Heart left ventricle (tissue), 16 donors: ENCODE measurements at regions not wholly inside any gene's neighbourhood (a gene's known extent, or its start where the extent isn't known, plus 50 kb on each side); places are given as distances from the start of the nearest gene placed in this dataset.

Source experiments
- ATAC-seq, 4 donors: fragments of 200-7000 bp; cut with Tn5 transposase; one replicate each; pipeline ENCODE4 v1.9.1; 2020 to 2022; ENCODE audit warnings: moderate library complexity in 4 of 4, mild to moderate bottlenecking in 3 of 4, moderate number of reproducible peaks in 1 of 4
- DNase-seq, 5 donors: peaks; one replicate each; pipeline ENCODE4 v3.0.0-alpha.2; 2020
- H3K27ac ChIP-seq, 12 donors: fragments of 200-600 bp; sonication (generic) in 4 of 12; one replicate each; pipeline versions ENCODE4 v1.5.0 to v1.8.0; 2016 to 2022; ENCODE audit warnings: mild to moderate bottlenecking in 2 of 12
- H3K27me3 ChIP-seq, 9 donors: fragments of 200-600 bp; sonication (generic) in 2 of 9; one replicate each; pipeline versions ENCODE4 v1.5.1 to v1.8.0; 2016 to 2022; ENCODE audit warnings: mild to moderate bottlenecking in 3 of 9
- H3K36me3 ChIP-seq, 9 donors: fragments of 200-600 bp; sonication (generic) in 2 of 9; one replicate each; pipeline versions ENCODE4 v1.5.0 to v1.8.0; 2018 to 2022; ENCODE audit warnings: mild to moderate bottlenecking in 2 of 9
- H3K4me1 ChIP-seq, 12 donors: fragments of 200-600 bp; sonication (generic) in 4 of 12; one replicate each; pipeline versions ENCODE4 v1.5.0 to v1.8.0; 2016 to 2022; ENCODE audit warnings: mild to moderate bottlenecking in 3 of 12
- H3K4me3 ChIP-seq, 12 donors: fragments of 200-600 bp; sonication (generic) in 4 of 12; one replicate each; pipeline versions ENCODE4 v1.5.0 to v1.8.0; 2017 to 2022; ENCODE audit warnings: mild to moderate bottlenecking in 9 of 12, moderate library complexity in 4 of 12
- H3K9me3 ChIP-seq, 12 donors: fragments of 200-600 bp; sonication (generic) in 4 of 12; one replicate each; pipeline versions ENCODE4 v1.5.0 to v1.8.0; 2016 to 2022; ENCODE audit warnings: mild to moderate bottlenecking in 1 of 12
- CTCF ChIP-seq, 12 donors: fragments of 200-600 bp; sonication (generic) in 4 of 12; IDR thresholded peaks; one replicate each; pipeline versions ENCODE4 v1.5.0 to v1.8.0; 2018 to 2022; ENCODE audit warnings: antibody characterized with exemption in 12 of 12, mild to moderate bottlenecking in 5 of 12
- POLR2A ChIP-seq, 2 donors: fragments of 450-650 bp; IDR thresholded peaks; one replicate each; pipeline ENCODE4 v1.6.1; 2017; ENCODE audit warnings: antibody characterized with exemption in 2 of 2, mild to moderate bottlenecking in 2 of 2, moderate library complexity in 2 of 2
- WGBS, 4 donors: extraction: QIAGEN DNeasy Blood & Tissue Kit in 2 of 4; methylation state at CpG; one replicate each; pipeline versions ENCODE4 v1.1.5 to v1.1.7; 2013 to 2018; 5-methylcytosine and 5-hydroxymethylcytosine counted together
- intact Hi-C, 10 donors: fragments of 100-400 bp; cut with DNase I; formaldehyde crosslinking; loops; one replicate each; pipeline versions ENCODE4 v1.11.1 to v1.14.2; 2022
- donor health status: ischemic (EF 13 %, LVEDD 7.1; RV severe dilation, severe dysfunction).
- donor health status: healthy with polysubstance abuse.
- donor health status: DM: no; HTN: yes; CAD: no.
- donor health status: DM: no; HTN: no; CAD: no.
- donor health status: ischemic (EF 25% LVEDD 6.9; RV normal size, moderate dysfunction).
- donor health status: ischemic (EF 25% LVEDD 5.7; RV mildly dilated, moderate dysfunction).
- donor health status: healthy.
- donor health status: DM: yes; HTN: yes; CAD: no.
- donor health status: ischemic (EF 35%, LVEDD 5.7; RV mildly dilated, moderate dysfunction).
- donor health status: nonischemic (EF 11% LVEDD 7.7; RV severe dilation, severe dysfunction).
- donor health status: DM: yes; HTN: yes; CAD: no.
- donor health status: PGD.
- donor health status: ischemic (EF 29% LVEDD 5.4; RV normal size, mild dysfunction).
- donor health status: nonischemic (EF 23%, LVEDD 6.1; RV moderate dilation, normal function).

- Histone ChIP-seq H3K4me3 (no peak overlapping the region), H3K27me3 (peaks cover 0 to 26% (median 10%) of the 10 kb centered on the region in 9 donors), H3K27ac (no peak overlapping the region), H3K9me3 (peaks cover 0 to 2% (median 0%) of the 10 kb centered on the region in 12 donors), H3K4me1 (no peaks in the 10 kb centered on the region), H3K36me3 (no peaks in the 10 kb centered on the region)
- no peak for TF ChIP-seq POLR2A (IDR thresholded peaks at IDR 0.05)
- no peak for TF ChIP-seq CTCF (IDR thresholded peaks at IDR 0.05)
- ATAC-seq = no peak
- 88 to 91% (median 89%) methylated on average over 9 of the region's 9 CpGs for WGBS, 4 donors
- intact Hi-C loops = no loop called here
- no peak for DNase-seq
Observed at GRCh38 chr6:1253816-1254215, 58.1 kb upstream of the FOXQ1 start.

GRCh38 chr6:1251198-1252155 lies 60.4 kb upstream of the FOXQ1 start:
- Histone ChIP-seq H3K4me3 (no peak overlapping the region), H3K27ac (no peak overlapping the region), H3K4me1 (no peaks in the 10 kb centered on the region), H3K36me3 (no peaks in the 10 kb centered on the region), H3K27me3 (peaks cover 0 to 26% (median 6%) of the 10 kb centered on the region in 9 donors), H3K9me3 (peaks cover 0 to 3% (median 0%) of the 10 kb centered on the region in 12 donors)
- TF ChIP-seq CTCF (IDR thresholded peaks at IDR 0.05) (no peak), POLR2A (IDR thresholded peaks at IDR 0.05) (no peak)
- intact Hi-C loops = no loop called here
- ATAC-seq (no peak), DNase-seq (no peak)
- 74 to 79% (median 78%) methylated on average over 13 of the region's 13 CpGs for WGBS, 4 donors

- H3K27me3 ChIP-seq = peaks cover 0 to 26% (median 6%) of the 10 kb centered on the region in 9 donors
- no peaks in the 10 kb centered on the region for H3K4me1 ChIP-seq
- 73 to 83% (median 77%) methylated on average over 12 of the region's 12 CpGs for WGBS, 4 donors
- no peak for ATAC-seq
- no peak overlapping the region for H3K4me3 ChIP-seq
- no peaks in the 10 kb centered on the region for H3K36me3 ChIP-seq
- H3K9me3 ChIP-seq = peaks cover 0 to 3% (median 0%) of the 10 kb centered on the region in 12 donors
- intact Hi-C loops = no loop called here
- no peak for DNase-seq
- H3K27ac ChIP-seq = no peak overlapping the region
- TF ChIP-seq CTCF (IDR thresholded peaks at IDR 0.05) = no peak
- no peak for TF ChIP-seq POLR2A (IDR thresholded peaks at IDR 0.05)
Observed at GRCh38 chr6:1250489-1251197, 61.3 kb upstream of the FOXQ1 start.

GRCh38 chr6:1247894-1248293 lies 64.0 kb upstream of the FOXQ1 start:
- Histone ChIP-seq H3K4me3 (no peak overlapping the region), H3K36me3 (no peaks in the 10 kb centered on the region), H3K27me3 (peaks cover 0 to 18% (median 0%) of the 10 kb centered on the region in 9 donors), H3K9me3 (peaks cover 0 to 3% (median 0%) of the 10 kb centered on the region in 12 donors), H3K4me1 (no peaks in the 10 kb centered on the region), H3K27ac (no peak overlapping the region)
- no peak for TF ChIP-seq CTCF (IDR thresholded peaks at IDR 0.05)
- intact Hi-C loops = no loop called here
- WGBS, 4 donors = 84 to 87% (median 86%) methylated on average over 3 of the region's 3 CpGs
- DNase-seq (no peak), ATAC-seq (no peak)
